OCI-LY7 (cell line): ENCODE measurements at regions not wholly inside any gene's neighbourhood (a gene's known extent, or its start where the extent isn't known, plus 50 kb on each side); places are given as distances from the start of the nearest gene placed in this dataset.

ENCODE experiments used
- EZH2phosphoT487 ChIP-seq: fragments of 200-600 bp; sonication (generic); IDR thresholded peaks from 2 replicates; pipeline ENCODE4 v1.6.1; 2018; ENCODE audit warnings: low read depth, borderline replicate concordance, mild to moderate bottlenecking, mixed run types, antibody characterized with exemption, low read length, moderate library complexity, mixed read lengths
- TF ChIP-seq, protein P1 (sequence below): fragments of 200-600 bp; sonication (generic); conservative IDR thresholded peaks from 2 replicates; pipeline ENCODE4 v1.5.1; 2014; ENCODE audit warnings: mild to moderate bottlenecking, antibody characterized with exemption, low read length, moderate library complexity, mixed read lengths

DNA sequence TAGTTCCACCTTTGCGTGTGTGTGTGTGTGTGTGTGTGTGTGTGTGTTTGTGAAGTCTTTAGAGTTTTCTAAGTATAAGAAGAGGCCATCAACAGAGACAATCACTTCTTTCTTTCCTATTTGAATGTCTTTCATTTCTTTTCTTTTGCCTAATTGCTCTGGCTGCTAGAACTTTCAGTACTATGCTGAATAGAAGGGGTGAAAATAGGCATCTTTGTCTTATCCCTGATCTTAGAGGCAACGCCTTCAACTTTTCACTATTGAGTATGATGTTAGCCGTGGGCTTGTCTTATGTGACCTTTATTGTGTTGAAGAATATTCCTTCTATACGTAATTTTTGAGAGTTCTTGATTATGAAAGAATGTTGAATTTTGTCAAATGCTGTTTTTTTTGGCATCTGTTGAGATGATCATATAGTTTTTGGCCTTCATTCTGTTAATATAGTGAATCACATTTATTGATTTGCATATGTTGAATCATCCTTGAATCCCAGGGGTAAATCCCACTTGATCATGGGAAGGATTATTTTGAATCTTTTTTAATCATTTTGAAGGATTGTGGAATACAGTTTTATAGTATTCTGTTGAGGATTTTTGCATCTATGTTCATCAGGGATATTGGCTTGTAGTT is 134.8 kb upstream of the CD180 start:
- TF ChIP-seq, protein P1, sequence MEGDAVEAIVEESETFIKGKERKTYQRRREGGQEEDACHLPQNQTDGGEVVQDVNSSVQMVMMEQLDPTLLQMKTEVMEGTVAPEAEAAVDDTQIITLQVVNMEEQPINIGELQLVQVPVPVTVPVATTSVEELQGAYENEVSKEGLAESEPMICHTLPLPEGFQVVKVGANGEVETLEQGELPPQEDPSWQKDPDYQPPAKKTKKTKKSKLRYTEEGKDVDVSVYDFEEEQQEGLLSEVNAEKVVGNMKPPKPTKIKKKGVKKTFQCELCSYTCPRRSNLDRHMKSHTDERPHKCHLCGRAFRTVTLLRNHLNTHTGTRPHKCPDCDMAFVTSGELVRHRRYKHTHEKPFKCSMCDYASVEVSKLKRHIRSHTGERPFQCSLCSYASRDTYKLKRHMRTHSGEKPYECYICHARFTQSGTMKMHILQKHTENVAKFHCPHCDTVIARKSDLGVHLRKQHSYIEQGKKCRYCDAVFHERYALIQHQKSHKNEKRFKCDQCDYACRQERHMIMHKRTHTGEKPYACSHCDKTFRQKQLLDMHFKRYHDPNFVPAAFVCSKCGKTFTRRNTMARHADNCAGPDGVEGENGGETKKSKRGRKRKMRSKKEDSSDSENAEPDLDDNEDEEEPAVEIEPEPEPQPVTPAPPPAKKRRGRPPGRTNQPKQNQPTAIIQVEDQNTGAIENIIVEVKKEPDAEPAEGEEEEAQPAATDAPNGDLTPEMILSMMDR: no peak
- no peak for TF ChIP-seq EZH2phosphoT487
